Colon (tissue), 2 donors: ENCODE measurements at regions not wholly inside any gene's neighbourhood (a gene's known extent, or its start where the extent isn't known, plus 50 kb on each side); places are given as distances from the start of the nearest gene placed in this dataset.
"Not testable (repeated sequence)": the region's sequence is repeated elsewhere in the genome, so short reads cannot be mapped to it uniquely, and the experiment has no call there.

Experiments
- FAIRE-seq: peaks from 2 replicates; lab custom pipeline; 2012; peaks lifted over from hg19 to GRCh38; lab: Jason Lieb, UNC
- donor health status: control.
- donor health status: control.

DNA sequence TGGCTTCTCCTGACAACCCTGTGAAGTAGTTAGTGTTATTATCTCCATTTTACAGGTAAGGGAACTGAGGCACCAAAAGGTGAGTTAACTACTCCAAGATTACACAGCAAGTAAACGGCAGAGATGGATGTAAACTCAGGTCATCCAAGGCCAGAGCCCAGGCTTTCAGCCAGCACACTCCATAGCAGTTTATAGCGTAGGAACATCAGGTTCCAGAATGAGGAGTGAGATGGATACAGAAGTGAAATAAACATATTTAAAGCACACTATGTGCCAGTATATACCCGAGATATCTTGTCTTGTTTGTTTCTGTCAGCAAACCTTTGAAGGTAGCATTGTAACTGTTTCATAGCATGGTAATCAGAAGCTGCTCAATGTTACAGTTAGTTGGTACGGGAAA, 279.0 kb downstream of the OXSM start:
- FAIRE-seq = no peak

GRCh38 chr3:26070854-26071253, 281.0 kb downstream of the OXSM start:
- no peak for FAIRE-seq

- FAIRE-seq = no peak
Measured at GRCh38 chr3:26074080-26074479, 284.2 kb downstream of the OXSM start.

GRCh38 chr3:26078539-26078938, 288.6 kb downstream of the OXSM start:
- no peak for FAIRE-seq

DNA sequence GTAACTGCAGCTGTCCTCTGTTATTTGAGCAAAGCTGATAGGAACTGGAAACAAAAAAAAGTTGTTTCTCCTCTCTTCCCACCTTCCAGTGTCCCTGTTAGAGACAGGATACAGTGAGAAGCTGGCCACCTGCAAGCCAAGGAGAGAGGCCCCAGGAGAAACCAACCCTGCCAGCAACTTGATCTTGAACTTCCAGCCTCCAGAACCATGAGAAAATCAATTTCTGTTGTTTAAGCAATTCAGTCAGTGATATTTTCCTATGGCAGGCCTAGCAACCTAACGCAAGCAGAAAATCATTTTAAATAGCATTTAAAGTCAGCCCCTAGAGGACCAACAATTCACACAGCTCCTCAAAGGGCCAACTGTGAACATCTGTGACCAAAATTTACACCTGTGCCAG, 291.3 kb downstream of the OXSM start:
- no peak for FAIRE-seq

GRCh38 chr3:26081806-26082205, 291.9 kb downstream of the OXSM start:
- FAIRE-seq = no peak

DNA sequence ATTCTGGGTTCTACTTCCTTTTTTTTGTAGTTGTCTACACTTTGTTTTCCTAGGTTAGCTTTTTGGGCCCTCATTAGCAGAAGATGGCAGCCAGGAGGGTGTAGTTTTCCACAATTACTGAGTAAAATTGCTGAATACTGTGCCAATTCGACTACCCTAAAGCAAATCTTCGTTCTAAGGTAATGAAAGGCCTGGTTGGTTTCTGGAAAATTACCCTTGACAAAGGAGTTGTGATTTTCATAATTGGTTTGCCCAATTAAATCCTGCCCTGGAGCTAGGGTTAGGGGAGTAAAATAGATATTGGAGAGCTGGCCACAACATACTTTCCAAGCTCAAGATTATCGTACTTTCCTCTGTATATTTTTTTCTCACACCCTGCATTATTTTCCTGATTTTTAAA, 293.0 kb downstream of the OXSM start:
- no peak for FAIRE-seq

DNA sequence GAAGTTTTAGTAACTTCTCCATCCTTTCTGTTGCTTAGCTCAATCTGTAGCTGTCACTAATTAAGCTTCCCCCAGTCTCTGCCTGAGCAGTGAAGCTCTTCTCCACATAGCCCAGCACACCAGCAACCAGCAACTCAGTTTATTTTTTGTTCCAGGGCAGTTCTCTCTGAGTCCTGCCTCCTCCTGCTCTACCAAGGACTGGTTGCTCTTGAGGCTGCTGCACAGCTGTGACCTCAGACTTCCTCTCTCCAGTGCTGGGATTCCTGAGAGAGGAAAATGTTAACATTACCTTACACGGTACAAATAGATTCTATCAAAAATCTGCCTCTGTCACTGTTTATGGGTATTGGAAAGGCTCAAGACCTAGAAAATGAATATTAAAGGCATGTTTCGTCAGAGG, 294.7 kb downstream of the OXSM start:
- no peak for FAIRE-seq

GRCh38 chr3:26087751-26088150, 297.9 kb downstream of the OXSM start:
- no peak for FAIRE-seq

DNA sequence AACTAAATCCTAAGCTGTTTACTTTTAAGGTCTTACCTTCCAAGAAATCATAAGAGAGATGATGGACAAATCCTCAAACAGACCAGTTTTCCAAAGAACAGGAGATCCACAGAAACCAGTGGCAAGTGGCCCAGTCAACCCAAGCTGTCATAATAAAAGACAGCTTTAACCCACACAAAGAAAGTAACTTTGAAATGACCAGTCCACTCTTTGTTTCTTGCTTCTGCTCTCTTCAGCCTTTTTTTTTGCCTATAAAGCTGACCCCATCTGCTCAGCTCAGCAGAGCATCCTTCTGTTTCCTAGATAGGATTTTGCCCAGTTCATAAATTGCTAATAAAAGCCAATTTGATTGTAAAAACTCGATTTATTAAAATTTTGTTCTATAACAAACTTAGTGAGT, 299.4 kb downstream of the OXSM start:
- no peak for FAIRE-seq

- no peak for FAIRE-seq
Measured at GRCh38 chr3:26090589-26090988, 300.7 kb downstream of the OXSM start.

GRCh38 chr3:26091096-26091495, 301.2 kb downstream of the OXSM start:
- no peak for FAIRE-seq

DNA sequence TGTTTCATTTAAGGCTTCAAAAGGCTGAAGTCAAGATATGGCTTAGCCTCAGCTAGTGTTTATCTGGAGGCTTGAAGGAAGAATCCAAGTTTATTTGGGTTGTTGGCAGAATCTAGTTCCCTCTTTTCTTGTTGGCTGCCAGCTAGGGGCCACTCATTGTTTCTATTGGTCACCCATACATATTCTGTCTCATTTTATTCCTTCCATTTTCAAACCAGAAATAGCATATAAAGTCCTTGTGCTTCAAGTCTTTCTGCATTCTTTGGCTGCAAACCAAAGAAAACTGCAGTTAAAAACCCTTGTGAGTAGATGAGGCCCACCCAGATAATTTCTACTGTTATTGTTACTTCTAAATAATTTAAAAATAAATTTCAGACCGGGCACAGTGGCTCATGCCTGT, 301.7 kb downstream of the OXSM start:
- no peak for FAIRE-seq

GRCh38 chr3:26097111-26097510, 307.2 kb downstream of the OXSM start:
- FAIRE-seq = not testable (repeated sequence)

DNA sequence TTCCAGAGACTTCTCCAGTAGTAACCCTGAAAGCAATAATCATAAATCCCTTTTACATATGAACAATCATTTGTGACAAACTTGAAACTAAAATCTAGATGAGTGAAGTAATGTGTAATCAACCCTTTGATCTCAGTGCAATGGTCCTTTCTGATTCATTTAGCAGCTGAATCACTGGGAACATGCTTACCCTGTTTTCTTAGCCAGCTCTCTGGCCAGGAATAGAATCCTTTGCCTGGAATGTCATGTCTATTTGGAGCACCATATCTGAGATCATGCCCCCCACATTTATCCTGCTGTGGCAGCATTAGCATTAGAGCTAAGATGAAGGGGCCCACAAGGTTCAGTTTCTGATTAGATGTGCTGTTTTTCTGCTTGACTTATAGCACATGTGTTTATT, 309.8 kb downstream of the OXSM start:
- FAIRE-seq = no peak

DNA sequence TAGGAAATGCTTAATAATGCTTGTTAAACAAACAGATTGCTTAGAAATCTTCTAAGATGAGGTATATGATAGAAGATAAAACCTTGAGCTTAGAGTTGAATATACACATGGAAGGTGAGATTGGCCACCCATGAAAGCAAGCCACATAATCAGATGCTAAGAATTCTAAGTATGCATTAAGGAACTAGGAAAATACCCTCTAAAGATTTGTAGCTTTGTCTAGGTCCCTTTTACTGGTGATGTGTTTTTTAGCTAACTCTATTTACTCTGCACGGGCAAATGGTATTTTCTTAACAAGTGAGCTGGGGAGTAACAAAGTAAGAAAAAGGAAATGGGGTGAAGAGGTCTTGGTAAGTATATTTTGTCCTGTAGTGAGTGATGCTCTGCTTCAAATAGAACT, 310.3 kb downstream of the OXSM start:
- FAIRE-seq = no peak

GRCh38 chr3:26102376-26102775, 312.5 kb downstream of the OXSM start:
- FAIRE-seq = no peak

GRCh38 chr3:26104851-26105251, 315.0 kb downstream of the OXSM start:
- no peak for FAIRE-seq

DNA sequence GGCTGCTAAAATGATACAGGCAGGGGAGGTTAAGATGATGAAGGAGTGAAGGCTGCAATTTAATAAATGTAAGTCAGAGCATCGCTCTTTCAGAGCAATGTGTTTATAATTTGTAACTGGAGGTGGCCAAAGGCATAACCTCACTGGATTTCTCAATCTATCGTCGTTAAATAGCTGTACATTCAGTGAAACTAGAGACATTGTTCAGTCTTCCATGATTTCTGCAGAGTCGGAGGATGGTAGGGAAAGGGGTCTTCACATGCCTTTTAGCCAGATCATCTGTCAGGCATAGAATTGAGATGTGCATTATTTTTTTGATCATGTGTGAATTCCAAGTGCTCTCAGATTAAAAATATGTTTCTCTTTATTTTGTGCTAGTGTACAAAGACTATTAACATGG, 315.4 kb downstream of the OXSM start:
- no peak for FAIRE-seq

DNA sequence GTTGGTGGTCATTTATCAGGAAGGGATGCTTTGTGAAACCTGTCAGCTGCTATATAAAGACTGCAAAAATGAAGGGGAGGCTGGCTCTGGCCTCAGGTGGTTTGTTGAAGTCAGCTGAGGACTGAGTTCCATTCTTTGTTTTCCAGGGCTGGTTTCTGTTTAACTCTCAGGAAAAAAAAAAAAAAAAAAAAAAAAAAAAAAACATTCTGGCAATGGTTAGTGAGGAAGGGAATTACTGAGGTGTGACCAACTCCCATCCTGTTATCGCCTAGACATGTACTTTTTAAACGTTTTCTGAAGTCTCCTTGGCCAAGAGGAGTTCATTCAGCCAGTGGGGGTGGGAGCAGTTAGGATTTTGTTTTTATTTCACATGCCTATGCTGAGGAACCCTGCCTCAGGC, 316.3 kb downstream of the OXSM start:
- no peak for FAIRE-seq

- peak; percentile 99 for FAIRE-seq
Measured at GRCh38 chr3:26108846-26109489, 319.1 kb downstream of the OXSM start.

DNA sequence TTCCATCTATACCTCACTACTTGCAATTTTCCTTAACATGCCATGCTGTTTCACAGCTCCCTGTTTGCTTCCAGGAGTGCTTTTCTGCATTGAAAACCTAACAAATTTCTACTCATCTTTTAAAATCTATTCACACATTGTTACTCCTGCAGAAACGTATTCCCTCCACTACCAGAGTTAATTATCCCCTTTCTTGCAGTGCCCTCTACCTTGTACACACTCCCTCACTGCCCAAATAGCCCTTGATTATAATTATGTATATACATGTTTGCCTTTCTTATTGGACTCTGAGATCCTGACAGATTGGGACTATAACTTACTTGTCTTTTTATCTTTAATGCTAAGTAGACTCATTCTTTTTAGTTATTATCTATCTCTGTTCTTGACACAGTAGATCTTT, 325.0 kb downstream of the OXSM start:
- no peak for FAIRE-seq

GRCh38 chr3:26118165-26118564, 328.3 kb downstream of the OXSM start:
- FAIRE-seq = no peak

GRCh38 chr3:26132942-26133341, 343.1 kb downstream of the OXSM start:
- FAIRE-seq = no peak

GRCh38 chr3:26141296-26141695, 351.4 kb downstream of the OXSM start:
- FAIRE-seq = no peak
